HEK293 (cell line): ENCODE measurements at regions not wholly inside any gene's neighbourhood (a gene's known extent, or its start where the extent isn't known, plus 50 kb on each side); places are given as distances from the start of the nearest gene placed in this dataset.

Source experiments
- CTCF ChIA-PET: fragments of 350-600 bp; formaldehyde crosslinking; extraction: SDS; loops from one replicate; lab custom pipeline; 2021; ENCODE audit warnings: antibody characterized with exemption; lab: Yijun Ruan, JAX
- POLR2A ChIA-PET: fragments of 300-600 bp; formaldehyde crosslinking; extraction: SDS; loops from one replicate; lab custom pipeline; 2020; ENCODE audit warnings: antibody characterized with exemption, inconsistent platforms; lab: Yijun Ruan, JAX
- H3K27ac ChIP-seq: fragments of 200-500 bp; sonication (Bioruptor generic); 2 replicates; pipeline ENCODE4 v1.5.1; 2014; ENCODE audit warnings: low read depth, low read length, control low read depth, inconsistent platforms; ENCODE audit errors: extremely low read depth
- H3K36me3 ChIP-seq, 2 experiments: fragments of 200-500 bp in 1 of 2; sonication (Bioruptor generic) in 1 of 2; 1 replicate in 1 of 2; 2 replicates in 1 of 2; pipeline ENCODE4 v1.5.1; 2014 to 2017; ENCODE audit warnings: inconsistent platforms in 2 of 2, low read length in 2 of 2; ENCODE audit not compliant: control insufficient read depth in 2 of 2, insufficient read depth in 1 of 2
- H3K4me1 ChIP-seq: fragments of 200-500 bp; sonication (Bioruptor generic); 2 replicates; pipeline ENCODE4 v1.5.1; 2014; ENCODE audit warnings: mild to moderate bottlenecking, low read length, inconsistent platforms; ENCODE audit not compliant: control insufficient read depth, insufficient read depth
- H3K4me3 ChIP-seq: 2 replicates; pipeline ENCODE4 v1.5.1; 2011; ENCODE audit warnings: low read depth, mild to moderate bottlenecking, control low read depth, low read length, moderate library complexity
- H3K9me3 ChIP-seq: fragments of 200-500 bp; sonication (Bioruptor generic); 2 replicates; pipeline ENCODE4 v1.5.1; 2014; ENCODE audit warnings: low read depth, low read length, inconsistent platforms; ENCODE audit not compliant: control insufficient read depth, insufficient read depth
- CTCF ChIP-seq: fragments of 450-650 bp; formaldehyde crosslinking; IDR thresholded peaks from 2 replicates; pipeline ENCODE4 v1.5.1; 2016; ENCODE audit warnings: missing biosample characterization, missing genetic modification characterization
- GLIS2 ChIP-seq: fragments of 450-650 bp; formaldehyde crosslinking; IDR thresholded peaks from 2 replicates; pipeline ENCODE4 v1.5.1; 2016; ENCODE audit warnings: missing biosample characterization, missing genetic modification characterization
- KLF7 ChIP-seq: fragments of 450-650 bp; formaldehyde crosslinking; IDR thresholded peaks from 2 replicates; pipeline ENCODE4 v1.5.1; 2016; ENCODE audit warnings: missing biosample characterization, missing genetic modification characterization, borderline replicate concordance
- MZF1 ChIP-seq: fragments of 450-650 bp; formaldehyde crosslinking; IDR thresholded peaks from 2 replicates; pipeline ENCODE4 v1.5.1; 2017; ENCODE audit warnings: missing biosample characterization, missing genetic modification characterization, borderline replicate concordance
- SCRT1 ChIP-seq: fragments of 450-650 bp; formaldehyde crosslinking; IDR thresholded peaks from 2 replicates; pipeline ENCODE4 v1.5.1; 2016; ENCODE audit warnings: missing biosample characterization, missing genetic modification characterization, borderline replicate concordance
- SP3 ChIP-seq: fragments of 450-650 bp; formaldehyde crosslinking; IDR thresholded peaks from 2 replicates; pipeline ENCODE4 v1.5.1; 2016; ENCODE audit warnings: missing biosample characterization, missing genetic modification characterization
- YY2 ChIP-seq: fragments of 450-650 bp; formaldehyde crosslinking; IDR thresholded peaks from 2 replicates; pipeline ENCODE4 v1.5.1; 2016; ENCODE audit warnings: missing biosample characterization, missing genetic modification characterization
- ZBTB10 ChIP-seq: fragments of 450-650 bp; formaldehyde crosslinking; IDR thresholded peaks from 2 replicates; pipeline ENCODE4 v1.5.1; 2016; ENCODE audit warnings: missing biosample characterization, missing genetic modification characterization
- ZBTB20 ChIP-seq: fragments of 450-650 bp; formaldehyde crosslinking; IDR thresholded peaks from 2 replicates; pipeline ENCODE4 v1.5.1; 2016; ENCODE audit warnings: missing biosample characterization, missing genetic modification characterization
- ZBTB21 ChIP-seq: fragments of 450-650 bp; formaldehyde crosslinking; IDR thresholded peaks from 2 replicates; pipeline ENCODE4 v1.5.1; 2017; ENCODE audit warnings: missing biosample characterization, missing genetic modification characterization
- ZNF114 ChIP-seq: fragments of 450-650 bp; formaldehyde crosslinking; IDR thresholded peaks from 2 replicates; pipeline ENCODE4 v1.5.0; 2017; ENCODE audit warnings: missing biosample characterization, missing genetic modification characterization
- ZNF121 ChIP-seq: fragments of 450-650 bp; formaldehyde crosslinking; IDR thresholded peaks from 2 replicates; pipeline ENCODE4 v1.5.1; 2016; ENCODE audit warnings: missing biosample characterization, missing genetic modification characterization
- ZNF138 ChIP-seq: fragments of 450-650 bp; formaldehyde crosslinking; IDR thresholded peaks from 2 replicates; pipeline ENCODE4 v1.5.1; 2016; ENCODE audit warnings: missing biosample characterization, missing genetic modification characterization, borderline replicate concordance
- ZNF140 ChIP-seq: fragments of 450-650 bp; formaldehyde crosslinking; IDR thresholded peaks from 2 replicates; pipeline ENCODE4 v1.5.1; 2016; ENCODE audit warnings: missing biosample characterization, missing genetic modification characterization
- ZNF146 ChIP-seq: fragments of 450-650 bp; formaldehyde crosslinking; IDR thresholded peaks from 2 replicates; pipeline ENCODE4 v1.5.1; 2016; ENCODE audit warnings: missing biosample characterization, missing genetic modification characterization
- ZNF266 ChIP-seq: fragments of 450-650 bp; formaldehyde crosslinking; IDR thresholded peaks from 2 replicates; pipeline ENCODE4 v1.5.1; 2016; ENCODE audit warnings: missing biosample characterization, missing genetic modification characterization, low read depth
- ZNF335 ChIP-seq: fragments of 450-650 bp; formaldehyde crosslinking; conservative IDR thresholded peaks from 2 replicates; pipeline ENCODE4 v1.5.1; 2016; ENCODE audit warnings: missing biosample characterization, missing genetic modification characterization
- ZNF37A ChIP-seq: fragments of 450-650 bp; IDR thresholded peaks from 2 replicates; pipeline ENCODE4 v1.5.1; 2018; ENCODE audit warnings: missing biosample characterization, missing genetic modification characterization
- ZNF416 ChIP-seq: fragments of 450-650 bp; formaldehyde crosslinking; IDR thresholded peaks from 2 replicates; pipeline ENCODE4 v1.5.1; 2016; ENCODE audit warnings: missing biosample characterization, missing genetic modification characterization
- ZNF626 ChIP-seq: fragments of 450-650 bp; sonication (Bioruptor Pico); formaldehyde crosslinking; IDR thresholded peaks from 2 replicates; pipeline ENCODE4 v1.5.1; 2018; ENCODE audit warnings: missing biosample characterization, missing genetic modification characterization, inconsistent platforms
- ZNF629 ChIP-seq: fragments of 450-650 bp; formaldehyde crosslinking; IDR thresholded peaks from 2 replicates; pipeline ENCODE4 v1.5.1; 2017; ENCODE audit warnings: missing biosample characterization, missing genetic modification characterization
- ZNF639 ChIP-seq: fragments of 450-650 bp; formaldehyde crosslinking; IDR thresholded peaks from 2 replicates; pipeline ENCODE4 v1.5.1; 2016; ENCODE audit warnings: missing biosample characterization, missing genetic modification characterization
- ZNF645 ChIP-seq: fragments of 450-650 bp; formaldehyde crosslinking; IDR thresholded peaks from 2 replicates; pipeline ENCODE4; 2016; ENCODE audit warnings: missing biosample characterization, missing genetic modification characterization
- ZNF658 ChIP-seq: fragments of 450-650 bp; formaldehyde crosslinking; IDR thresholded peaks from 2 replicates; pipeline ENCODE4; 2016; ENCODE audit warnings: missing biosample characterization, missing genetic modification characterization
- ZNF785 ChIP-seq: fragments of 450-650 bp; formaldehyde crosslinking; IDR thresholded peaks from 2 replicates; pipeline ENCODE4 v1.5.1; 2016; ENCODE audit warnings: missing biosample characterization, missing genetic modification characterization

- TF ChIP-seq ZBTB10 (no peak), ZNF645 (no peak), SCRT1 (tag by site-specific recombination) (no peak), KLF7 (tag by site-specific recombination) (no peak), ZNF140 (tag by site-specific recombination) (no peak)
Measured at GRCh38 chr7:41476460-41476803, 226.5 kb downstream of the INHBA start (continued).

- ChIA-PET CTCF (interaction anchor here (0.7 to 1.2 kb wide), 2 partner anchors 255 to 1269 kb away, joined by 3 to 4 read pairs; no protein-coding TSS in a partner anchor), POLR2A (no interaction called here)
- Histone ChIP-seq H3K9me3 (no peaks in the 10 kb centered on the region), H3K4me1 (no peaks in the 10 kb centered on the region; the same call in 1 of the 2 replicates), H3K4me3 (no peak overlapping the region), H3K36me3 (no peaks in the 10 kb centered on the region), H3K27ac (no peak overlapping the region)
- no peak for TF ChIP-seq ZNF416
- TF ChIP-seq ZNF658 (tag by site-specific recombination): no peak
- no peak for TF ChIP-seq ZNF335 (tag by site-specific recombination)
- TF ChIP-seq ZNF114 (tag by site-specific recombination): no peak
- no peak for TF ChIP-seq SP3 (tag by site-specific recombination)
- no peak for TF ChIP-seq ZBTB21
- TF ChIP-seq ZNF785 (tag by site-specific recombination): no peak
- no peak for TF ChIP-seq ZNF138 (tag by site-specific recombination)
- TF ChIP-seq ZNF121: no peak
- TF ChIP-seq YY2 (tag by site-specific recombination): no peak
- TF ChIP-seq ZNF37A (tag by site-specific recombination): no peak
- no peak for TF ChIP-seq ZNF146 (tag by site-specific recombination)
- no peak for TF ChIP-seq MZF1 (tag by site-specific recombination)
- no peak for TF ChIP-seq ZNF639
- no peak for TF ChIP-seq ZBTB20
- TF ChIP-seq CTCF (tag by site-specific recombination): no peak
- no peak for TF ChIP-seq GLIS2 (tag by site-specific recombination)
- no peak for TF ChIP-seq ZNF629 (tag by site-specific recombination)
- no peak for TF ChIP-seq ZNF626 (tag by site-specific recombination)
- TF ChIP-seq ZNF266 (tag by site-specific recombination): no peak
Measured at GRCh38 chr7:41475801-41476459, 227.0 kb downstream of the INHBA start.
